ENCODE measurements at regions not wholly inside any gene's neighbourhood (a gene's known extent, or its start where the extent isn't known, plus 50 kb on each side); places are given as distances from the start of the nearest gene placed in this dataset.

DNA sequence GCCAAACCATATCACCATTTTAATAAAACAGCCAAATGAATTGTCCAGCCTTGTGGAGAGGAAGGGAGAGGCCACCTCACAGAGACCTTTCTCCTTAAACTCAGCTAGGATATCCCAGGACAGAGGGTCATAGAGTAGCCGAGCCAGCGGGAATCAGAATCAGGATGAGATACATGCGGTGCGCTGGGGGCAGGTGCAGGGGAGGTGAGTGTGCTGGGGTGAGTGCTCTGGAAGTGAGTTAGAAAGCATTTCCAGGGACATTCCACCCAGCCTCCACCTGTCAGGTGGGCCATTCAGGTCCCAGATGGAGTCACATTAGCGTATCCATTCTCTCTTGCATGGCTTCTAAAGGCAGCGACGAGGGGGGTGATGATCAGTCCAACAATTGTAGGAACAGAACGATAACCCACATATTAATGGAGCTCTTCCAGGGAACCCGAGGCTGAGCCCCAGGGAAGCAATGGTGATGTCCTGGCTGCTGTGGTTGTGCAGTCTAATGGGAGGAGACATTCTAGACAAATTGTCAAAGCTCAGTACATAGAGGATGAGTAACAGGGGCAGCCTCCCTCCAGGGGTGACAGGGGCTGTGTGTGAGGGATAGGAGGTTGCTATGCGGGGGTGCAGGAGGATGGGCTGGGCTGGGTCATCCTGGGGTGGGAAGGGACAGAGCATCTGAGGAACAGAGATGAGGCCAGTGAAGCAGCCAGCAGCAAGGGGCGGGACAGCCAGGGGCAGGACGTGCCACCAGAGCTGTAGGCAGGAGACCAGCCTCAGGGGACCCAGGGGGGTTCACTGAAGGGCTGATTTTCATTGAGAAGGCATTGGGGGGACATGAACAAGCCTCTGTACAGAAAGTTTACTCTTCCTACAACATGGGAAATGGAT lies 88.7 kb upstream of the FRMD1 start:
- H3K4me3 ChIP-seq (ENCODE audit: insufficient read depth, low read depth, low read length), result no peak overlapping the region
- H3K4me2 ChIP-seq (ENCODE audit: low read depth, low read length), result no peak overlapping the region
- in situ Hi-C loops (cut with MboI; ENCODE audit: low sequenced_read_pairs) (no loop called here), intact Hi-C loops (cut with micrococcal nuclease) (no loop called here), dilution Hi-C loops (cut with HindIII; ENCODE audit: low sequenced_read_pairs, unreplicated experiment) (no loop called here)
- no peaks in the 10 kb centered on the region for H3K9me1 ChIP-seq (ENCODE audit: insufficient read depth, low read length)
- no TSS peak for BruUV-seq (replicated peaks)
- ChIA-PET POLR2A (ENCODE audit: unreplicated experiment) (no interaction called here), CTCF (no interaction called here)
- no peak overlapping the region for H3K18ac ChIP-seq (ENCODE audit: low read depth, low read length)
- H2AK9ac ChIP-seq (replicated peaks; ENCODE audit: low read depth, low read length, poor library complexity), result peak overlapping the region; percentile 16
- ATAC-seq (ENCODE audit: low read depth), result no peak
- no peaks in the 10 kb centered on the region for H4K20me1 ChIP-seq (ENCODE audit: insufficient read depth, low read length)
- H3K14ac ChIP-seq (replicated peaks; ENCODE audit: low read depth, low read length), result no peak overlapping the region
- TF ChIP-seq MXI1 (IDR thresholded peaks at IDR 0.05; ENCODE audit: borderline replicate concordance, low read depth, low read length), result no peak
- TF ChIP-seq MAZ (IDR thresholded peaks at IDR 0.05; ENCODE audit: borderline replicate concordance, low read depth, low read length), result no peak
- H4K5ac ChIP-seq (ENCODE audit: low read depth, low read length), result no peak overlapping the region
- H3K27ac ChIP-seq (ENCODE audit: insufficient read depth, low read length), result no peak overlapping the region
- no peaks in the 10 kb centered on the region for H3K79me1 ChIP-seq (ENCODE audit: low read depth in 1 of 2, low read length in 2 of 2)
- no peak overlapping the region for H3K56ac ChIP-seq (ENCODE audit: extremely low read depth, insufficient read depth, low read length)
- H3K23ac ChIP-seq (ENCODE audit: low read depth, low read length), result no peak overlapping the region
- H2BK20ac ChIP-seq (ENCODE audit: low read depth, low read length), result no peak overlapping the region
- peaks cover 3% of the 10 kb centered on the region; the same call in 1 of the 2 replicates for H3K4me1 ChIP-seq (ENCODE audit: control insufficient read depth, insufficient read depth, low read length)
- no peak overlapping the region for H3K4ac ChIP-seq (ENCODE audit: low read depth, low read length)
- no peak overlapping the region for H3K9ac ChIP-seq (ENCODE audit: low read depth, low read length)
- DNase-seq, result no peak
- no peak overlapping the region for H2BK120ac ChIP-seq (ENCODE audit: low read depth, low read length)
- 85% methylated on average over 5 of the region's 12 CpGs; no CpG with 5 or more reads in 1 of the 2 experiments for WGBS, 2 experiments (ENCODE audit: extremely low coverage in 2 of 2, insufficient read length in 1 of 2)
- no peaks in the 10 kb centered on the region for H3K27me3 ChIP-seq (ENCODE audit: control insufficient read depth, insufficient read depth, low read length)
- no peak overlapping the region for H2BK5ac ChIP-seq (ENCODE audit: low read depth, low read length, poor library complexity, severe bottlenecking)
- no peaks in the 10 kb centered on the region for H3K36me3 ChIP-seq (ENCODE audit: control insufficient read depth, insufficient read depth, low read length)
- no peak overlapping the region for H2BK15ac ChIP-seq (ENCODE audit: low read depth, low read length)
- H2AK5ac ChIP-seq (ENCODE audit: low read depth, low read length), result no peak overlapping the region
- peaks cover 10% of the 10 kb centered on the region for H3K9me3 ChIP-seq (ENCODE audit: control insufficient read depth, insufficient read depth, low read length)
- no peak overlapping the region for H4K8ac ChIP-seq (ENCODE audit: low read depth in 2 of 2, low read length in 2 of 2)
- H2AFZ ChIP-seq (replicated peaks; ENCODE audit: low read length, poor library complexity), result no peak overlapping the region
- H4K91ac ChIP-seq (ENCODE audit: insufficient read depth, low read depth, low read length), result no peak overlapping the region

Data from IMR-90 (cell line).